ENCODE measurements at regions not wholly inside any gene's neighbourhood (a gene's known extent, or its start where the extent isn't known, plus 50 kb on each side); places are given as distances from the start of the nearest gene placed in this dataset.

DNA sequence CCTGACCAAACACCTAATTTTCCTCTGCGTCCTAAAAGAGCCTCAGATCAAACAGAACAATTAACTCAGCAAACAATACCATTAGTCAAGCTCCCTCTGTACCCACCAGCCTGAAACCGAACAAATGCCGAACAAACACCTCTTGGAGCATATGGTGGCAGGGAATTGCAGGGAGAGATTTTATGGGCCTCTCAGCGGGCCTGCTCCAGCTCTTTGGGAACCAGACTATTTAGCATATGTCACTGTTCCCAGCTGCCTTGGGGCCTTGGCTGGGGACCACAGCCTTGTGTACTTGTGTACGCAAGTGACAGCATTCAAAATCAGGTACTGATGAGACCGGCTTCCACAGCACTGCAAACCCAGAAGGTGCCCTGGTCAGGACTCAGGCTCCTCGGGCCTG, 388.8 kb upstream of the PPP2R3A start:
- Histone ChIP-seq H3K36me3 (ENCODE audit: control insufficient read depth in 4 of 4, insufficient read depth in 3 of 4, low read depth in 1 of 4, low read length in 3 of 4) (no peaks in the 10 kb centered on the region), H3K9ac (ENCODE audit: low read depth in 1 of 2, low read length in 2 of 2) (no peak overlapping the region), H3K27ac (ENCODE audit: low read depth in 1 of 2, low read length in 2 of 2) (no peak overlapping the region), H3K4me3 (ENCODE audit: low read depth in 1 of 3, low read length in 3 of 3) (no peak overlapping the region), H3K27me3 (ENCODE audit: control insufficient read depth in 4 of 4, insufficient read depth in 4 of 4, low read length in 3 of 4) (no peaks in the 10 kb centered on the region), H3K9me3 (ENCODE audit: control insufficient read depth in 4 of 4, low read length in 3 of 4) (no peaks in the 10 kb centered on the region), H3K4me1 (ENCODE audit: control insufficient read depth in 4 of 4, insufficient read depth in 4 of 4, low read length in 3 of 4) (no peaks in the 10 kb centered on the region)
- TF ChIP-seq GABPA (IDR thresholded peaks at IDR 0.05 in 1 of 2, conservative IDR thresholded peaks at IDR 0.05 in 1 of 2): no peak
- TF ChIP-seq, protein P1, sequence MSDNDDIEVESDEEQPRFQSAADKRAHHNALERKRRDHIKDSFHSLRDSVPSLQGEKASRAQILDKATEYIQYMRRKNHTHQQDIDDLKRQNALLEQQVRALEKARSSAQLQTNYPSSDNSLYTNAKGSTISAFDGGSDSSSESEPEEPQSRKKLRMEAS (IDR thresholded peaks at IDR 0.05): no peak
- TF ChIP-seq CTCF (IDR thresholded peaks at IDR 0.05; ENCODE audit: low read depth, low read length, missing input control): no peak
- no peak for TF ChIP-seq RXRA (IDR thresholded peaks at IDR 0.05)
- no peak for TF ChIP-seq HNF4G (IDR thresholded peaks at IDR 0.05)
- TF ChIP-seq TAF1 (conservative IDR thresholded peaks at IDR 0.05): no peak
- no peak for TF ChIP-seq NR2F2 (IDR thresholded peaks at IDR 0.05)
- no peak for TF ChIP-seq EGR1 (IDR thresholded peaks at IDR 0.05; ENCODE audit: low read depth in 2 of 2)
- TF ChIP-seq RAD21 (IDR thresholded peaks at IDR 0.05): no peak
- no peak for TF ChIP-seq SP1 (IDR thresholded peaks at IDR 0.05)
- TF ChIP-seq, protein P2, sequence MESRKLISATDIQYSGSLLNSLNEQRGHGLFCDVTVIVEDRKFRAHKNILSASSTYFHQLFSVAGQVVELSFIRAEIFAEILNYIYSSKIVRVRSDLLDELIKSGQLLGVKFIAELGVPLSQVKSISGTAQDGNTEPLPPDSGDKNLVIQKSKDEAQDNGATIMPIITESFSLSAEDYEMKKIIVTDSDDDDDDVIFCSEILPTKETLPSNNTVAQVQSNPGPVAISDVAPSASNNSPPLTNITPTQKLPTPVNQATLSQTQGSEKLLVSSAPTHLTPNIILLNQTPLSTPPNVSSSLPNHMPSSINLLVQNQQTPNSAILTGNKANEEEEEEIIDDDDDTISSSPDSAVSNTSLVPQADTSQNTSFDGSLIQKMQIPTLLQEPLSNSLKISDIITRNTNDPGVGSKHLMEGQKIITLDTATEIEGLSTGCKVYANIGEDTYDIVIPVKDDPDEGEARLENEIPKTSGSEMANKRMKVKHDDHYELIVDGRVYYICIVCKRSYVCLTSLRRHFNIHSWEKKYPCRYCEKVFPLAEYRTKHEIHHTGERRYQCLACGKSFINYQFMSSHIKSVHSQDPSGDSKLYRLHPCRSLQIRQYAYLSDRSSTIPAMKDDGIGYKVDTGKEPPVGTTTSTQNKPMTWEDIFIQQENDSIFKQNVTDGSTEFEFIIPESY (IDR thresholded peaks at IDR 0.05): no peak
- no peak for TF ChIP-seq ATF3 (IDR thresholded peaks at IDR 0.05)
- TF ChIP-seq, protein P3, sequence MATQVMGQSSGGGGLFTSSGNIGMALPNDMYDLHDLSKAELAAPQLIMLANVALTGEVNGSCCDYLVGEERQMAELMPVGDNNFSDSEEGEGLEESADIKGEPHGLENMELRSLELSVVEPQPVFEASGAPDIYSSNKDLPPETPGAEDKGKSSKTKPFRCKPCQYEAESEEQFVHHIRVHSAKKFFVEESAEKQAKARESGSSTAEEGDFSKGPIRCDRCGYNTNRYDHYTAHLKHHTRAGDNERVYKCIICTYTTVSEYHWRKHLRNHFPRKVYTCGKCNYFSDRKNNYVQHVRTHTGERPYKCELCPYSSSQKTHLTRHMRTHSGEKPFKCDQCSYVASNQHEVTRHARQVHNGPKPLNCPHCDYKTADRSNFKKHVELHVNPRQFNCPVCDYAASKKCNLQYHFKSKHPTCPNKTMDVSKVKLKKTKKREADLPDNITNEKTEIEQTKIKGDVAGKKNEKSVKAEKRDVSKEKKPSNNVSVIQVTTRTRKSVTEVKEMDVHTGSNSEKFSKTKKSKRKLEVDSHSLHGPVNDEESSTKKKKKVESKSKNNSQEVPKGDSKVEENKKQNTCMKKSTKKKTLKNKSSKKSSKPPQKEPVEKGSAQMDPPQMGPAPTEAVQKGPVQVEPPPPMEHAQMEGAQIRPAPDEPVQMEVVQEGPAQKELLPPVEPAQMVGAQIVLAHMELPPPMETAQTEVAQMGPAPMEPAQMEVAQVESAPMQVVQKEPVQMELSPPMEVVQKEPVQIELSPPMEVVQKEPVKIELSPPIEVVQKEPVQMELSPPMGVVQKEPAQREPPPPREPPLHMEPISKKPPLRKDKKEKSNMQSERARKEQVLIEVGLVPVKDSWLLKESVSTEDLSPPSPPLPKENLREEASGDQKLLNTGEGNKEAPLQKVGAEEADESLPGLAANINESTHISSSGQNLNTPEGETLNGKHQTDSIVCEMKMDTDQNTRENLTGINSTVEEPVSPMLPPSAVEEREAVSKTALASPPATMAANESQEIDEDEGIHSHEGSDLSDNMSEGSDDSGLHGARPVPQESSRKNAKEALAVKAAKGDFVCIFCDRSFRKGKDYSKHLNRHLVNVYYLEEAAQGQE (IDR thresholded peaks at IDR 0.05): no peak
- TF ChIP-seq JUND (IDR thresholded peaks at IDR 0.05): no peak
- TF ChIP-seq FOXA2 (IDR thresholded peaks at IDR 0.05): no peak
- no peak for TF ChIP-seq YY1 (IDR thresholded peaks at IDR 0.05)
- no peak for TF ChIP-seq FOXA1 (IDR thresholded peaks at IDR 0.05)
- no peak for TF ChIP-seq HNF4A (conservative IDR thresholded peaks at IDR 0.05)
- 64% methylated on average over 7 of the region's 7 CpGs for WGBS
- no peak for DNase-seq (ENCODE audit: low spot score)

All from liver (tissue), 8 donors.